GM12891 (cell line): ENCODE measurements at regions not wholly inside any gene's neighbourhood (a gene's known extent, or its start where the extent isn't known, plus 50 kb on each side); places are given as distances from the start of the nearest gene placed in this dataset.

Experiments
- POLR2A ChIP-seq: IDR thresholded peaks from 2 replicates; pipeline ENCODE4 v1.6.1; 2011; ENCODE audit warnings: low read depth, low read length, control low read depth
- POLR2AphosphoS5 ChIP-seq: IDR thresholded peaks from 2 replicates; pipeline ENCODE4 v1.6.1; 2011; ENCODE audit warnings: low read depth, low read length, control low read depth
- POU2F2 ChIP-seq: IDR thresholded peaks from 2 replicates; pipeline ENCODE4 v1.6.1; 2011; ENCODE audit warnings: low read depth, mild to moderate bottlenecking, control low read depth, low read length, moderate library complexity
- TAF1 ChIP-seq: IDR thresholded peaks from 2 replicates; pipeline ENCODE4 v1.6.1; 2011; ENCODE audit warnings: low read depth, low read length, control low read depth

DNA sequence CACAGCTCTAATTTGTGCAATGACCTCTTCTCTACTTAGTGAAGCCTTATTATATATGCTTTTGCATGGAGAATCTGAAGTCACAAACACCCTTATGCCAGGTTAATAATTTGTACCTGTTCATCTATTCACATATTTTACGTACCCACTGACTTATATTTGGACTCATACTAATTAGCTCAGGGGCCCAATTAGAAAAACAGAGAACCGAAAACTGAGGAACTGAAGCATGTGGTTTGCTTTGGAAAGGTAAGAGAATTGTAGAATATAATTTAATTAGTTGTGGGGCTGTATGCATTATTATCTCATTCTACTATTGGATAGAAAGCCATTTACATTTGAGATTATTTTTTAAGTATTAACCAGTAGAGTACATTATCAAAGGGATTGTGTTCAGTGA is 805.9 kb upstream of the CITED2 start:
- TF ChIP-seq POU2F2 (no peak), POLR2AphosphoS5 (no peak), POLR2A (no peak), TAF1 (no peak)
